Smooth muscle cell (in vitro differentiated cells): ENCODE measurements at regions not wholly inside any gene's neighbourhood (a gene's known extent, or its start where the extent isn't known, plus 50 kb on each side); places are given as distances from the start of the nearest gene placed in this dataset.

Experiments
- DNase-seq: peaks from one replicate; lab custom pipeline; 2025; ENCODE audit not compliant: unreplicated experiment; lab: John Stamatoyannopoulos, UW
- H2AFZ ChIP-seq: fragments of 200-600 bp; sonication (generic); 2 replicates; pipeline ENCODE4 v1.6.0; 2016; ENCODE audit warnings: antibody characterized with exemption, low read depth, mild to moderate bottlenecking
- H3F3A ChIP-seq: fragments of 200-600 bp; sonication (generic); 2 replicates; pipeline ENCODE4 v1.6.0; 2017; ENCODE audit warnings: antibody characterized with exemption, low read depth
- H3K27ac ChIP-seq: fragments of 200-600 bp; sonication (generic); 2 replicates; pipeline ENCODE4 v1.5.1; 2016; ENCODE audit warnings: low read depth, mild to moderate bottlenecking
- H3K27me3 ChIP-seq: fragments of 200-600 bp; sonication (generic); 2 replicates; pipeline ENCODE4 v1.6.1; 2016; ENCODE audit warnings: low read depth, mild to moderate bottlenecking
- H3K36me3 ChIP-seq: fragments of 200-600 bp; sonication (generic); 2 replicates; pipeline ENCODE4 v1.5.1; 2016; ENCODE audit warnings: low read depth
- H3K4me1 ChIP-seq: fragments of 200-600 bp; sonication (generic); 2 replicates; pipeline ENCODE4 v1.5.1; 2016; ENCODE audit warnings: low read depth
- H3K4me2 ChIP-seq: fragments of 200-600 bp; sonication (generic); 2 replicates; pipeline ENCODE4 v1.6.0; 2016; ENCODE audit warnings: mild to moderate bottlenecking
- H3K4me3 ChIP-seq: fragments of 200-600 bp; sonication (generic); 2 replicates; pipeline ENCODE4 v1.5.1; 2016; ENCODE audit warnings: mild to moderate bottlenecking
- H3K79me2 ChIP-seq: fragments of 200-600 bp; sonication (generic); 2 replicates; pipeline ENCODE4 v1.6.0; 2016; ENCODE audit warnings: low read depth, mild to moderate bottlenecking
- H3K9ac ChIP-seq: fragments of 200-600 bp; sonication (generic); 2 replicates; pipeline ENCODE4 v1.6.0; 2016; ENCODE audit warnings: low read depth
- H3K9me3 ChIP-seq: fragments of 200-600 bp; sonication (generic); replicated peaks from 2 replicates; pipeline ENCODE4 v1.5.1; 2016; ENCODE audit warnings: low read depth
- H4K20me1 ChIP-seq: fragments of 200-600 bp; sonication (generic); 2 replicates; pipeline ENCODE4 v1.6.0; 2016; ENCODE audit warnings: low read depth
- WGBS: methylation state at CpG from one replicate; pipeline ENCODE4 v1.1.7; 2016; ENCODE audit warnings: low lambda C conversion rate; 5-methylcytosine and 5-hydroxymethylcytosine counted together
- TF ChIP-seq, protein P1 (sequence below): fragments of 200-600 bp; sonication (generic); IDR thresholded peaks from 2 replicates; pipeline ENCODE4 v1.5.1; 2017; ENCODE audit warnings: borderline replicate concordance, mild to moderate bottlenecking, antibody characterized with exemption; ENCODE audit not compliant: insufficient read depth, poor library complexity, severe bottlenecking

DNA sequence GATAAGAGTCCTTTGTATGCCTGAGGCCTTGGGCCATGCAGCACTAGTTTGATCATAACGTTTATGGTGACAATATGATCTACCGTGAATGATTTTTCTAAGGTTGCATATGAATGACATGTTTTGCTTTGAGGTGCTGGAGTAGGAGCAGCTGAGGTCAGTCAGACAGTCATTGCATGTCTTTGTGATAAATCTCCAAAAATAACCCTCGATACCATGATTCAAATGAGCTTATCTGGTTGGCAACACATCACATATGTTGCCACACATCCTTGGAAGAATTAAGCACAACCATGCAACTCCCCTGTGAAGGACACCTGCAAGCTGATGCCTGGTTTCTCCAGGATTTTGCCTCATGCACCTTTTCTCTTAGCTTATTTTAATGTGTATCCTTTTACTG, 394.5 kb downstream of the LTN1 start:
- no peaks in the 10 kb centered on the region for H3K36me3 ChIP-seq
- no peaks in the 10 kb centered on the region for H3F3A ChIP-seq
- TF ChIP-seq, protein P1, sequence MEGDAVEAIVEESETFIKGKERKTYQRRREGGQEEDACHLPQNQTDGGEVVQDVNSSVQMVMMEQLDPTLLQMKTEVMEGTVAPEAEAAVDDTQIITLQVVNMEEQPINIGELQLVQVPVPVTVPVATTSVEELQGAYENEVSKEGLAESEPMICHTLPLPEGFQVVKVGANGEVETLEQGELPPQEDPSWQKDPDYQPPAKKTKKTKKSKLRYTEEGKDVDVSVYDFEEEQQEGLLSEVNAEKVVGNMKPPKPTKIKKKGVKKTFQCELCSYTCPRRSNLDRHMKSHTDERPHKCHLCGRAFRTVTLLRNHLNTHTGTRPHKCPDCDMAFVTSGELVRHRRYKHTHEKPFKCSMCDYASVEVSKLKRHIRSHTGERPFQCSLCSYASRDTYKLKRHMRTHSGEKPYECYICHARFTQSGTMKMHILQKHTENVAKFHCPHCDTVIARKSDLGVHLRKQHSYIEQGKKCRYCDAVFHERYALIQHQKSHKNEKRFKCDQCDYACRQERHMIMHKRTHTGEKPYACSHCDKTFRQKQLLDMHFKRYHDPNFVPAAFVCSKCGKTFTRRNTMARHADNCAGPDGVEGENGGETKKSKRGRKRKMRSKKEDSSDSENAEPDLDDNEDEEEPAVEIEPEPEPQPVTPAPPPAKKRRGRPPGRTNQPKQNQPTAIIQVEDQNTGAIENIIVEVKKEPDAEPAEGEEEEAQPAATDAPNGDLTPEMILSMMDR = no peak
- no peak overlapping the region for H3K4me3 ChIP-seq
- H3K27me3 ChIP-seq = no peaks in the 10 kb centered on the region
- no peaks in the 10 kb centered on the region for H4K20me1 ChIP-seq
- H3K9ac ChIP-seq = no peak overlapping the region
- no peaks in the 10 kb centered on the region for H3K9me3 ChIP-seq
- 90% methylated on average over 3 of the region's 3 CpGs for WGBS
- no peak for DNase-seq
- H2AFZ ChIP-seq = no peak overlapping the region
- no peaks in the 10 kb centered on the region for H3K4me1 ChIP-seq
- no peaks in the 10 kb centered on the region for H3K79me2 ChIP-seq
- H3K4me2 ChIP-seq = no peak overlapping the region
- no peak overlapping the region for H3K27ac ChIP-seq

DNA sequence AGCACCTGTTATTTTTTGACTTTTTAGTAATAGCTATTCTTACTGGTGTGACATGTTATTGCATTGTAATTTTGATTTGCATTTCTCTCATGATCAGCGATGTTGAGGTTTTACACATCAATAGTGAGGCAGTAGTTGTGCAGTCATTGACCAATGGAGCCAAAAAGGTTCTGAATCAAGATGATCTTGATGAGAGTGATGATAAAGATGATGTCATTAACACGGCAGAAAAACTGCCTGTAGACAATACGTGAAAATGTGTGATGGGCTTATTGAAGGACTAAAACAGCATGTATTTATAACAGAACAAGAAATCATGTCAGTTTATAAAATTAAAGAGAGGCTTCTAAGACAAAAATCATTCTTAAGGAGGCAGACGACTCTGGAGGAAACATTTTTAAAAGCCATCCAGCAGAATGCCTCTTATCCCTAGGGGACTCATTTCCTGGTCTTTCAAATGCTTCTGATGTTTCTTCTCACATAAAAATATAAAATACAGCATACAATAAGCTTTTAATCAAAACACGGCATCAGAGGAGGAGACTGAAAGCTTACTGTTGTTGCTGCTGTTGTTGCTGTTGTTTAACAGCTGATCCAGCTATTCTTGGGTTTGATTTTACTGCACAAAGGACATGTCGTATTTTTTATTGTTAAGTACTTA, 400.3 kb downstream of the LTN1 start:
- TF ChIP-seq, protein P1 = no peak
- no peak overlapping the region for H3K4me3 ChIP-seq
- no peak overlapping the region for H3K27ac ChIP-seq
- no peak overlapping the region for H2AFZ ChIP-seq
- WGBS = 66% methylated on average over 6 of the region's 6 CpGs
- peaks cover 2% of the 10 kb centered on the region for H3K4me1 ChIP-seq
- H3K4me2 ChIP-seq = no peak overlapping the region
- no peaks in the 10 kb centered on the region for H3F3A ChIP-seq
- no peak for DNase-seq
- H3K9me3 ChIP-seq = no peaks in the 10 kb centered on the region
- no peaks in the 10 kb centered on the region for H3K36me3 ChIP-seq
- H4K20me1 ChIP-seq = no peaks in the 10 kb centered on the region
- no peaks in the 10 kb centered on the region for H3K27me3 ChIP-seq
- no peak overlapping the region for H3K9ac ChIP-seq
- no peaks in the 10 kb centered on the region for H3K79me2 ChIP-seq

DNA sequence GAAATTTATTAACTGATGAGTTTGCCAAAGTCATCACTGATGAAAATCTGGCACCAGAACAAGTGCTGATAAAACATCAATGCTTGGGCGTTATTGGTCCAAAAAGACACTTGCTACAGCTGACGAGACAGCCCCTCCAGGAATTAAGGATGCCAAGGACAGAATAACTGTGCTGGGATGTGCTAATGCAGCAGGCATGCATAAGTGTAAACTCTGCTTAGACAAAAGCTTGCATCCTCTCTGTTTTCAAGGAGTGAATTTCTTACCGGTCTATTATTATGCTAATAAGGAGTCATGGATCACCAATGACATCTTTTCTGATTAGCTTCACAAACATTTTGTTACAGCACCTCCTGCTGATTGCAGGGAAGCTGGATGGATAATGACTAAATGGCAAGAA, 402.0 kb downstream of the LTN1 start:
- no peak overlapping the region for H3K27ac ChIP-seq
- 51% methylated on average over 3 of the region's 3 CpGs for WGBS

More for the DNA sequence above, 402.0 kb downstream of the LTN1 start:
- Histone ChIP-seq H3K79me2 (no peaks in the 10 kb centered on the region), H3K4me2 (no peak overlapping the region), H3K27me3 (no peaks in the 10 kb centered on the region), H2AFZ (no peak overlapping the region), H3K9me3 (no peaks in the 10 kb centered on the region), H3K4me1 (peaks cover 16% of the 10 kb centered on the region), H4K20me1 (no peaks in the 10 kb centered on the region), H3K36me3 (no peaks in the 10 kb centered on the region), H3K9ac (no peak overlapping the region), H3F3A (no peaks in the 10 kb centered on the region), H3K4me3 (no peak overlapping the region)
- DNase-seq = no peak
- TF ChIP-seq, protein P1 = no peak
